Nephron (organoid): ENCODE measurements at regions not wholly inside any gene's neighbourhood (a gene's known extent, or its start where the extent isn't known, plus 50 kb on each side); places are given as distances from the start of the nearest gene placed in this dataset.
A peak's percentile ranks its signal among the peaks of the same experiment; 100 is the strongest.

ENCODE experiments used
- H3K27ac Mint-ChIP-seq, 3 experiments: 2 replicates each; pipeline ENCODE4 v1.8.0; 2020; ENCODE audit warnings: mixed read lengths in 3 of 3, mild to moderate bottlenecking in 2 of 3, moderate library complexity in 1 of 3
- H3K27me3 Mint-ChIP-seq: 2 replicates; pipeline ENCODE4 v1.8.0; 2021; ENCODE audit warnings: low read depth, mild to moderate bottlenecking, moderate library complexity, mixed read lengths
- H3K36me3 Mint-ChIP-seq: 2 replicates; pipeline ENCODE4 v1.8.0; 2020; ENCODE audit warnings: low read depth, mixed read lengths
- H3K4me1 Mint-ChIP-seq: 2 replicates; pipeline ENCODE4 v1.8.0; 2020; ENCODE audit warnings: mixed read lengths
- H3K4me3 Mint-ChIP-seq, 3 experiments: 2 replicates each; pipeline ENCODE4 v1.8.0; 2020; ENCODE audit warnings: mild to moderate bottlenecking in 3 of 3, mixed read lengths in 3 of 3, moderate library complexity in 2 of 3
- H3K9me3 Mint-ChIP-seq: 2 replicates; pipeline ENCODE4 v1.8.0; 2020; ENCODE audit warnings: mixed read lengths
- CTCF ChIP-seq, 3 experiments: fragments of 200-600 bp; sonication (generic); IDR thresholded peaks; one replicate each; pipeline ENCODE4 v1.5.0; 2021; ENCODE audit warnings: antibody characterized with exemption in 3 of 3; ENCODE audit not compliant: unreplicated experiment in 3 of 3

- no peaks in the 10 kb centered on the region for H3K9me3 Mint-ChIP-seq
- H3K4me3 Mint-ChIP-seq, result no peak overlapping the region
- no peak overlapping the region for H3K27ac Mint-ChIP-seq
- no peak for TF ChIP-seq CTCF (IDR thresholded peaks at IDR 0.05; ENCODE audit: unreplicated experiment in 3 of 3)
- peaks cover 6% of the 10 kb centered on the region for H3K27me3 Mint-ChIP-seq
- peaks cover 17% of the 10 kb centered on the region for H3K4me1 Mint-ChIP-seq
- H3K36me3 Mint-ChIP-seq, result no peaks in the 10 kb centered on the region
These were observed 92.0 kb upstream of the LINGO1 start for GRCh38 chr15:77724715-77725114.

GRCh38 chr15:77723756-77724155, 91.0 kb upstream of the LINGO1 start:
- TF ChIP-seq CTCF (IDR thresholded peaks at IDR 0.05; ENCODE audit: unreplicated experiment in 3 of 3), result no peak
- H3K27ac Mint-ChIP-seq, result no peak overlapping the region
- H3K4me1 Mint-ChIP-seq, result peaks cover 21% of the 10 kb centered on the region
- no peak overlapping the region for H3K4me3 Mint-ChIP-seq
- no peaks in the 10 kb centered on the region for H3K36me3 Mint-ChIP-seq
- peaks cover 6% of the 10 kb centered on the region for H3K27me3 Mint-ChIP-seq
- no peaks in the 10 kb centered on the region for H3K9me3 Mint-ChIP-seq

GRCh38 chr15:77722759-77723460, 90.2 kb upstream of the LINGO1 start:
- Mint-ChIP-seq H3K9me3 (no peaks in the 10 kb centered on the region), H3K36me3 (no peaks in the 10 kb centered on the region), H3K4me1 (peaks cover 21% of the 10 kb centered on the region), H3K4me3 (no peak overlapping the region), H3K27ac (no peak overlapping the region), H3K27me3 (peaks cover 6% of the 10 kb centered on the region)
- TF ChIP-seq CTCF (IDR thresholded peaks at IDR 0.05; ENCODE audit: unreplicated experiment in 3 of 3), result no peak

- peak overlapping the region in 1 of 3 experiments; percentile 35 for H3K27ac Mint-ChIP-seq
- no peaks in the 10 kb centered on the region for H3K9me3 Mint-ChIP-seq
- H3K27me3 Mint-ChIP-seq, result peaks cover 6% of the 10 kb centered on the region
- no peaks in the 10 kb centered on the region for H3K36me3 Mint-ChIP-seq
- no peak overlapping the region for H3K4me3 Mint-ChIP-seq
- TF ChIP-seq CTCF (IDR thresholded peaks at IDR 0.05; ENCODE audit: unreplicated experiment in 3 of 3), result no peak
- peaks cover 25% of the 10 kb centered on the region for H3K4me1 Mint-ChIP-seq
These were observed 89.3 kb upstream of the LINGO1 start for GRCh38 chr15:77721963-77722362.

GRCh38 chr15:77720655-77721054, 87.9 kb upstream of the LINGO1 start:
- H3K9me3 Mint-ChIP-seq, result no peaks in the 10 kb centered on the region
- peak overlapping the region in 2 of 3 experiments; percentile 26 to 46 for H3K4me3 Mint-ChIP-seq
- peaks cover 14% of the 10 kb centered on the region for H3K27me3 Mint-ChIP-seq
- H3K27ac Mint-ChIP-seq, result peak overlapping the region in 2 of 3 experiments; percentile 47 to 82
- H3K36me3 Mint-ChIP-seq, result no peaks in the 10 kb centered on the region
- no peak for TF ChIP-seq CTCF (IDR thresholded peaks at IDR 0.05; ENCODE audit: unreplicated experiment in 3 of 3)
- peaks cover 32% of the 10 kb centered on the region for H3K4me1 Mint-ChIP-seq

- Mint-ChIP-seq H3K36me3 (no peaks in the 10 kb centered on the region), H3K27ac (peak overlapping the region in 2 of 3 experiments; percentile 34 to 82), H3K4me1 (peaks cover 32% of the 10 kb centered on the region), H3K27me3 (peaks cover 16% of the 10 kb centered on the region), H3K9me3 (no peaks in the 10 kb centered on the region), H3K4me3 (peak overlapping the region in 1 of 3 experiments; percentile 46)
- TF ChIP-seq CTCF (IDR thresholded peaks at IDR 0.05; ENCODE audit: unreplicated experiment in 3 of 3), result no peak
These were observed 87.5 kb upstream of the LINGO1 start for GRCh38 chr15:77720173-77720572.
